Cardiac fibroblast (primary cell): ENCODE measurements at regions not wholly inside any gene's neighbourhood (a gene's known extent, or its start where the extent isn't known, plus 50 kb on each side); places are given as distances from the start of the nearest gene placed in this dataset.

Source experiments
- DNase-seq, 2 donors: peaks; one replicate each; pipeline versions ENCODE4 v3.0.0 to v3.0.0-alpha.2; 2010; ENCODE audit warnings: low read depth in 2 of 2
- H3K4me3 ChIP-seq, 2 donors: replicated peaks in 1 of 2; 1 replicate in 1 of 2; 2 replicates in 1 of 2; pipeline ENCODE4 v1.5.1; 2011; ENCODE audit warnings: low read depth in 2 of 2, low read length in 2 of 2, mild to moderate bottlenecking in 2 of 2, moderate library complexity in 1 of 2
- TF ChIP-seq, protein P1 (sequence below): IDR thresholded peaks from one replicate; pipeline ENCODE4 v1.5.1; 2011; ENCODE audit warnings: low read depth, mild to moderate bottlenecking, low read length, inconsistent platforms

DNA sequence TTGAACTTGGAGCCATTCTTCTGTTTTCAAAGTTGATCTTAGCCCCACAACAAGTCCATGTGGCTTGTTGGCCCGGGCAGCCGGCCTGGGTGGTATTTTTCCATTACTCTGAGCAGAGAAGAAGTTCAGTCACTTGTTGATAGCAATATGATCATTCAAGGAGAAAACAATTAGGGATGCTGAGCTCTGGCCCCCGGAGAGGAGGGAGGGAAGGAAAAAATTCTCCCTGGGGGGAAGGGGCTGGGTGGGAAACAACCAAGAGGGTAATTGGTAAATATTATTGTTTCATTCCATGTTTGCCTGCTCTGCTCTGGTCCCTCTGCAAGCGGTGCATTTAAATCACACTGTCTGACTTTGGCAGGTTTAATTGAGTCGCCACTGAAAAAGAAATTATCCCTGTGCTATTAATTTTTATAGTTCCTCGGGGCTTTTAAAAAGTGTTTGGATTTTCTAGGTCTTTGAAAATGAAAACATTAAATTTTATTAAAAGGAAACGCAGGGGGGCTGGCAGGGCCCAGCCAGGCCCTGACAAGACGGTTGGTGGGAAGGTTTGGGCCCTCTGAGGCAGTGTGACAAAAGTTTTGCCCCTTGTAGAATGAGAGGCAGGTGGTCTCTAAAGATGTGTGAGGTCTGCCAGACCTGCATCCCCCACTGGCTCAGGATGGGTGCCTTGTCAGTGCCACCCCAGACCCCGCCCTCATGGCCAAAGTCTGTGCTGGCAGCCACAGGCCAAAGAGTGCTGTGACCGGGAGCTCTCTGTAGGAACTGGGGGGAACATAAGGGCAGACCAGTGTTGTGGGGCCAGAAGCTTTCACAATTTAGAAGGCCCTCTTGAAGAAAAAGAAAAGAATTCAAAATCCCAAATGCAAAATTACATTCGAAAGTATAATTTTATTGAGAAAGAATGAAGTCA lies 52.5 kb upstream of the SLC14A2 start:
- DNase-seq: no peak
- TF ChIP-seq, protein P1, sequence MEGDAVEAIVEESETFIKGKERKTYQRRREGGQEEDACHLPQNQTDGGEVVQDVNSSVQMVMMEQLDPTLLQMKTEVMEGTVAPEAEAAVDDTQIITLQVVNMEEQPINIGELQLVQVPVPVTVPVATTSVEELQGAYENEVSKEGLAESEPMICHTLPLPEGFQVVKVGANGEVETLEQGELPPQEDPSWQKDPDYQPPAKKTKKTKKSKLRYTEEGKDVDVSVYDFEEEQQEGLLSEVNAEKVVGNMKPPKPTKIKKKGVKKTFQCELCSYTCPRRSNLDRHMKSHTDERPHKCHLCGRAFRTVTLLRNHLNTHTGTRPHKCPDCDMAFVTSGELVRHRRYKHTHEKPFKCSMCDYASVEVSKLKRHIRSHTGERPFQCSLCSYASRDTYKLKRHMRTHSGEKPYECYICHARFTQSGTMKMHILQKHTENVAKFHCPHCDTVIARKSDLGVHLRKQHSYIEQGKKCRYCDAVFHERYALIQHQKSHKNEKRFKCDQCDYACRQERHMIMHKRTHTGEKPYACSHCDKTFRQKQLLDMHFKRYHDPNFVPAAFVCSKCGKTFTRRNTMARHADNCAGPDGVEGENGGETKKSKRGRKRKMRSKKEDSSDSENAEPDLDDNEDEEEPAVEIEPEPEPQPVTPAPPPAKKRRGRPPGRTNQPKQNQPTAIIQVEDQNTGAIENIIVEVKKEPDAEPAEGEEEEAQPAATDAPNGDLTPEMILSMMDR: no peak
- no peak overlapping the region for H3K4me3 ChIP-seq

DNA sequence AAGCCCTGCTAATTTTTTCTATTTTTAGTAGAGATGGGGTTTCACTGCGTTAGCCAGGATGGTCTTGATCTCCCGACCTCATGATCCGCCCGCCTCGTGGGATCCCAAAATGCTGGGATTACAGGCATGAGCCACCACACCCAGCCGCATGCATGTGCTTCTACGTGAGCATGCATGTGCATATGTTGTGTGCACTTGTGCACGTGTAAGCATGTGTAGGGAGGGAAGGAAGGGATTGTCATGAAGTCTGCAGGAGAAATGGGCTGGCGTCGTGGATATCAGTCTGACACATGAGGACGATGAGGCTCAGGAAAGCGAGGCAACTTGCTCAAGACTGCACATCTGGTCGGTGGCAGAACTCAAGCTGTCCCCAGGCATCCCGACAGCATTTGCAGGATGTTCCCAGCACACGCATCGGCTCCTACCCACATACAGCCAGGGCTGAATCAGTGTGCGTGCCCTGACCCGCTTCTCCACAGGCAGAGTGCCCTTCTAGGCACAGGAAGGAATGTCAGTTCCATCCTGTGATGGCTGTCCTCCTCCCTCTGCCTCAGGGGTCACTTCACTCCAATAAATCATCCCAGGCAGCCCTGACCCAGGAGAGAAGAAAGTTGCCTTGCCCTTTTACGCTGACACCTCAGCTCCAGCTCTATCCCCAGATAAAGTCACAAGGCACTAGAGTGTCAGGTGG lies 49.9 kb upstream of the SLC14A2 start:
- DNase-seq: no peak
- TF ChIP-seq, protein P1: no peak
- no peak overlapping the region for H3K4me3 ChIP-seq
